HEK293 (cell line): ENCODE measurements at regions not wholly inside any gene's neighbourhood (a gene's known extent, or its start where the extent isn't known, plus 50 kb on each side); places are given as distances from the start of the nearest gene placed in this dataset.

Experiments
- CTCF ChIA-PET: fragments of 350-600 bp; formaldehyde crosslinking; extraction: SDS; loops from one replicate; lab custom pipeline; 2021; ENCODE audit warnings: antibody characterized with exemption; lab: Yijun Ruan, JAX
- POLR2A ChIA-PET: fragments of 300-600 bp; formaldehyde crosslinking; extraction: SDS; loops from one replicate; lab custom pipeline; 2020; ENCODE audit warnings: antibody characterized with exemption, inconsistent platforms; lab: Yijun Ruan, JAX
- H3K27ac ChIP-seq: fragments of 200-500 bp; sonication (Bioruptor generic); 2 replicates; pipeline ENCODE4 v1.5.1; 2014; ENCODE audit warnings: low read depth, low read length, control low read depth, inconsistent platforms; ENCODE audit errors: extremely low read depth
- H3K36me3 ChIP-seq, 2 experiments: fragments of 200-500 bp in 1 of 2; sonication (Bioruptor generic) in 1 of 2; 1 replicate in 1 of 2; 2 replicates in 1 of 2; pipeline ENCODE4 v1.5.1; 2014 to 2017; ENCODE audit warnings: inconsistent platforms in 2 of 2, low read length in 2 of 2; ENCODE audit not compliant: control insufficient read depth in 2 of 2, insufficient read depth in 1 of 2
- H3K4me1 ChIP-seq: fragments of 200-500 bp; sonication (Bioruptor generic); 2 replicates; pipeline ENCODE4 v1.5.1; 2014; ENCODE audit warnings: mild to moderate bottlenecking, low read length, inconsistent platforms; ENCODE audit not compliant: control insufficient read depth, insufficient read depth
- H3K4me3 ChIP-seq: 2 replicates; pipeline ENCODE4 v1.5.1; 2011; ENCODE audit warnings: low read depth, mild to moderate bottlenecking, control low read depth, low read length, moderate library complexity
- H3K9me3 ChIP-seq: fragments of 200-500 bp; sonication (Bioruptor generic); 2 replicates; pipeline ENCODE4 v1.5.1; 2014; ENCODE audit warnings: low read depth, low read length, inconsistent platforms; ENCODE audit not compliant: control insufficient read depth, insufficient read depth
- CTCF ChIP-seq: fragments of 450-650 bp; formaldehyde crosslinking; IDR thresholded peaks from 2 replicates; pipeline ENCODE4 v1.5.1; 2016; ENCODE audit warnings: missing biosample characterization, missing genetic modification characterization
- GLI4 ChIP-seq: fragments of 450-650 bp; formaldehyde crosslinking; IDR thresholded peaks from 2 replicates; pipeline ENCODE4 v1.5.1; 2016; ENCODE audit warnings: missing biosample characterization, missing genetic modification characterization
- YY1 ChIP-seq: fragments of 450-650 bp; formaldehyde crosslinking; IDR thresholded peaks from 2 replicates; pipeline ENCODE4 v1.5.1; 2018; ENCODE audit warnings: missing biosample characterization, missing genetic modification characterization
- ZBTB48 ChIP-seq: fragments of 450-650 bp; formaldehyde crosslinking; IDR thresholded peaks from 2 replicates; pipeline ENCODE4 v1.5.1; 2016; ENCODE audit warnings: missing biosample characterization, missing genetic modification characterization
- ZNF132 ChIP-seq: fragments of 450-650 bp; formaldehyde crosslinking; IDR thresholded peaks from 2 replicates; pipeline ENCODE4 v1.5.1; 2017; ENCODE audit warnings: missing biosample characterization, missing genetic modification characterization, borderline replicate concordance
- ZNF138 ChIP-seq: fragments of 450-650 bp; formaldehyde crosslinking; IDR thresholded peaks from 2 replicates; pipeline ENCODE4 v1.5.1; 2016; ENCODE audit warnings: missing biosample characterization, missing genetic modification characterization, borderline replicate concordance
- ZNF280D ChIP-seq: fragments of 450-650 bp; formaldehyde crosslinking; IDR thresholded peaks from 2 replicates; pipeline ENCODE4 v1.5.1; 2016; ENCODE audit warnings: missing biosample characterization, missing genetic modification characterization
- ZNF366 ChIP-seq: fragments of 450-650 bp; formaldehyde crosslinking; conservative IDR thresholded peaks from 2 replicates; pipeline ENCODE4 v1.5.1; 2016; ENCODE audit warnings: missing biosample characterization, missing genetic modification characterization
- ZNF514 ChIP-seq: fragments of 450-650 bp; formaldehyde crosslinking; IDR thresholded peaks from 2 replicates; pipeline ENCODE4 v1.5.1; 2016; ENCODE audit warnings: missing biosample characterization, missing genetic modification characterization
- ZNF530 ChIP-seq: fragments of 450-650 bp; formaldehyde crosslinking; IDR thresholded peaks from 2 replicates; pipeline ENCODE4 v1.5.1; 2016; ENCODE audit warnings: low read depth, missing biosample characterization, missing genetic modification characterization
- ZNF549 ChIP-seq: fragments of 450-650 bp; IDR thresholded peaks from 2 replicates; pipeline ENCODE4 v1.5.1; 2018; ENCODE audit warnings: missing biosample characterization, missing genetic modification characterization, mild to moderate bottlenecking, inconsistent platforms, moderate library complexity
- ZNF585B ChIP-seq: fragments of 450-650 bp; formaldehyde crosslinking; IDR thresholded peaks from 2 replicates; pipeline ENCODE4 v1.5.1; 2016; ENCODE audit warnings: missing biosample characterization, missing genetic modification characterization
- ZNF596 ChIP-seq: fragments of 450-650 bp; IDR thresholded peaks from 2 replicates; pipeline ENCODE4 v1.5.0; 2018; ENCODE audit warnings: missing biosample characterization, mild to moderate bottlenecking, missing genetic modification characterization, moderate library complexity
- ZNF621 ChIP-seq: fragments of 450-650 bp; formaldehyde crosslinking; IDR thresholded peaks from 2 replicates; pipeline ENCODE4 v1.5.1; 2017; ENCODE audit warnings: missing biosample characterization, missing genetic modification characterization
- ZNF626 ChIP-seq: fragments of 450-650 bp; sonication (Bioruptor Pico); formaldehyde crosslinking; IDR thresholded peaks from 2 replicates; pipeline ENCODE4 v1.5.1; 2018; ENCODE audit warnings: missing biosample characterization, missing genetic modification characterization, inconsistent platforms
- ZNF768 ChIP-seq: fragments of 450-650 bp; formaldehyde crosslinking; IDR thresholded peaks from 2 replicates; pipeline ENCODE4 v1.5.1; 2018; ENCODE audit warnings: missing biosample characterization, mild to moderate bottlenecking, missing genetic modification characterization
- TF ChIP-seq, protein P1 (sequence below): fragments of 450-650 bp; formaldehyde crosslinking; IDR thresholded peaks from 2 replicates; pipeline ENCODE4 v1.5.1; 2016; ENCODE audit warnings: missing biosample characterization, missing genetic modification characterization

DNA sequence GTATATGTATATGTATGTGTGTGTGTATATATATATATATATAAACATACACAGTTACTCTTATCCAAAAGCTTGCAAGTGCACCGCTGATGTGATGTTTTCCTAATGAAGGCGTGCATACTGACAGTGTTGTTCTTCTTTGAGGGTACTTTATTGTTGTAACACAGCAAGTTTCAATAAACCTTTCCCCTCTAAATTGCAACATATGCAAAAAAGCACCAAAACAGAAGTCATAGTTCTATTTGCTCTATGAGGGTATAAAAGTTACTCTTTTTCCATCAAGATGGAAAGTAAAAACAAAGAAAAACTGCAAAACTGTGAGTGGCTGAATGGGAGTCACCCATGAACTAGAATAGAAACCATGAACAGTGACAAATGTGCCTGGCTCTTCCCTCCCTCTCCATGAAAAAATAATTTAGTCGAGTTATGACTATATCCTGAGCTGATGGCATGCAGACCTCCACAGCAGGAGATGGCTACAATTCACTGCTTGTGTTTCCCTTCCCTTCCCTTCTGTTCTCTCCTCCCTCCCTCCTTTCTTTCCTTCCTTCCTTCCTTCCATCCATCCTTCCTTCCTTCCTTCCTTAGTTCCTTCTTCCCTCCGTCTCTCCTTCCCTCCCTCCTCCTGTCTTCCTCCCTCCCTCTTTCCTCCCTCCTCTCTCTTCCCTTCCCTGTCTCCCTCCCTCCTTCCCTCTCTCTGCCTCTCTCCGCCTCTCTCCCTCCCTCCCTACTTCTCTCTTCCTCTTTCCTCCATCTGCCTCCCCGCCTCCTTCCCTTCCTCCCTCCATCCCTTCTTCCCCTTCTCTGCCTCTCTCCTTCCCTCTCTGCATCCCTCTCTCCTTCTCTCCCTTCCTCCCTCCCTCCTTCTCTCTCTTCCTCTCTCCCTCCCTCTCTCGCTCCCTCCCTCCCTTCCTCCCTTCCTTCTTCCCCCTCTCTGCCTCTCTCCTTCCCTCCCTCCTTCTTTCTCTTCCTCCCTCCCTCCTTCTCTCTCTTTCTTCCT is 220.7 kb upstream of the POU3F1 start:
- no peaks in the 10 kb centered on the region for H3K9me3 ChIP-seq
- ChIA-PET CTCF (no interaction called here), POLR2A (no interaction called here)
- H3K36me3 ChIP-seq, result no peaks in the 10 kb centered on the region
- TF ChIP-seq ZNF596, result 0 out of 2 replicates have a peak, but pooled peaks have one; percentile 23
- TF ChIP-seq ZNF530 (tag by site-specific recombination), result no peak
- TF ChIP-seq ZNF366 (tag by site-specific recombination), result peak; percentile 78
- H3K4me3 ChIP-seq, result no peak overlapping the region
- H3K4me1 ChIP-seq, result no peaks in the 10 kb centered on the region
- no peak overlapping the region for H3K27ac ChIP-seq

DNA sequence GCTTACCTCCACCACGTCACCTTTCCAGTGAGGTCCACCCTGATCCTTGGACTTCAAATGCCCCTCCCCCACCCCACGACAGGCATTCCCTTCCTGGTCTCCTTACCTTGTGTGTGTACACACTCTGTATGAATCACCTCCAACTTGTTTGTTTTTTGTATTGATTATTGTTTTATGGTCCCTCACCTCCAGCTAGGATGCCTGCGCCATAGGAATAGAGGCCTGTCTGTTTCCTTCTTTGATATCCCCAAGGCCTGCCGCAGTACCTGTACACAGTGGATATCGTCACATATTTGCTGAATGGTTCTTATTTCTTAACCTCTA is 219.6 kb upstream of the POU3F1 start:
- POLR2A ChIA-PET, result no interaction called here

DNA sequence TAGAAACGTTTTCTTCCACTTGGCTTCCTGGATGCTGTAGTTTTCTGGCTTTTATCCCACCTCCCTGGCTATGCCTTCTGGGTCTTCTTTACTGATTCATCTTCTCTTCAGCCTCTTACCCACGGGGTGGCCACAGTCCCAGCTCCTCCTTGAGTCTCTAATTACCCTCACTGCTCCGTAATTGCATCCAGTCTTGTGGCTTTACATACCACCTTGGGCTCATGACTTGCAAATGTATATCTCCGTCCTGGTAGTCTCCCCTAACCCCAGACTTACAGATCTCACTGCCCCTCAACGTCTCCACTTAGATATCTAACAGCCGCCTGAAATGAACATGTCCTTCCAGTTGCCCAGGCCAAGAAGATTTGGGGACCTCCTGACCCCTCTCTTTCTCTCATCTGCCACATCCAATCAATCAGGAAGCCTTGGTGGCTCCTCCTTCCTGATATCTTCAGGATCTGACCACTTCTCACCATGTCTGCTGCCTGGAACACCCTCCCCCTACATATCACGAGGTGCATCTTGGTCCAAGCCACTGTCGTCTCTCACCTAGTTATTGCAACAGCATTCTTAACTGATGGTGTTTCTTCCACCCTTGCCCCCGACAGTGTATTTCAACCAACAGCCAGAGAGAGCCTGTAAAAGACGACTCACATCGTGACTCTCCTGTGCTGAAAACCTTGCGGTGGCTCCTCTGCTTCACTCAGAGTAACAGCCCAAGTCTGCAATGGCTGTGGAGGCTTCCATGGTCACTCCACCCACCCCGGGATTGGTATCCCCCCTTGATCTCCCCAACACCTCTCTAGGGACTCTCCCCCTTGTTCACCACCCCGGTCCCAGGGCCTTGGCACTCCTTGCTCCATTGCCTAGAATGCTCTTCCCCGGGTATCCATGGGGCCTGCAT is 219.0 kb upstream of the POU3F1 start:
- no peak overlapping the region for H3K27ac ChIP-seq
- H3K9me3 ChIP-seq, result no peaks in the 10 kb centered on the region
- H3K4me1 ChIP-seq, result no peaks in the 10 kb centered on the region
- TF ChIP-seq ZNF138 (tag by site-specific recombination) (no peak), ZNF626 (tag by site-specific recombination) (no peak), ZNF585B (tag by site-specific recombination) (no peak), ZNF280D (tag by site-specific recombination) (no peak)
- H3K4me3 ChIP-seq, result no peak overlapping the region
- no peaks in the 10 kb centered on the region for H3K36me3 ChIP-seq
- ChIA-PET CTCF (interaction anchor here (0.5 kb wide), 1 partner anchor 132 kb away, joined by 3 read pairs; no protein-coding TSS in a partner anchor), POLR2A (no interaction called here)

More for the DNA sequence above, 219.6 kb upstream of the POU3F1 start:
- no peak for TF ChIP-seq GLI4 (tag by site-specific recombination)
- no peak overlapping the region for H3K27ac ChIP-seq
- CTCF ChIA-PET, result no interaction called here
- H3K9me3 ChIP-seq, result no peaks in the 10 kb centered on the region
- H3K36me3 ChIP-seq, result no peaks in the 10 kb centered on the region
- H3K4me1 ChIP-seq, result no peaks in the 10 kb centered on the region
- no peak overlapping the region for H3K4me3 ChIP-seq

GRCh38 chr1:38263438-38263837 is 216.8 kb upstream of the POU3F1 start:
- Histone ChIP-seq H3K27ac (no peak overlapping the region), H3K9me3 (no peaks in the 10 kb centered on the region), H3K4me3 (no peak overlapping the region), H3K36me3 (no peaks in the 10 kb centered on the region), H3K4me1 (no peaks in the 10 kb centered on the region)
- ChIA-PET POLR2A (no interaction called here), CTCF (no interaction called here)
- TF ChIP-seq ZNF621, result no peak
- no peak for TF ChIP-seq ZNF514
- TF ChIP-seq ZNF768 (tag by site-specific recombination), result no peak
- no peak for TF ChIP-seq ZNF549 (tag by site-specific recombination)
- TF ChIP-seq YY1 (tag by site-specific recombination), result no peak
- TF ChIP-seq, protein P1, sequence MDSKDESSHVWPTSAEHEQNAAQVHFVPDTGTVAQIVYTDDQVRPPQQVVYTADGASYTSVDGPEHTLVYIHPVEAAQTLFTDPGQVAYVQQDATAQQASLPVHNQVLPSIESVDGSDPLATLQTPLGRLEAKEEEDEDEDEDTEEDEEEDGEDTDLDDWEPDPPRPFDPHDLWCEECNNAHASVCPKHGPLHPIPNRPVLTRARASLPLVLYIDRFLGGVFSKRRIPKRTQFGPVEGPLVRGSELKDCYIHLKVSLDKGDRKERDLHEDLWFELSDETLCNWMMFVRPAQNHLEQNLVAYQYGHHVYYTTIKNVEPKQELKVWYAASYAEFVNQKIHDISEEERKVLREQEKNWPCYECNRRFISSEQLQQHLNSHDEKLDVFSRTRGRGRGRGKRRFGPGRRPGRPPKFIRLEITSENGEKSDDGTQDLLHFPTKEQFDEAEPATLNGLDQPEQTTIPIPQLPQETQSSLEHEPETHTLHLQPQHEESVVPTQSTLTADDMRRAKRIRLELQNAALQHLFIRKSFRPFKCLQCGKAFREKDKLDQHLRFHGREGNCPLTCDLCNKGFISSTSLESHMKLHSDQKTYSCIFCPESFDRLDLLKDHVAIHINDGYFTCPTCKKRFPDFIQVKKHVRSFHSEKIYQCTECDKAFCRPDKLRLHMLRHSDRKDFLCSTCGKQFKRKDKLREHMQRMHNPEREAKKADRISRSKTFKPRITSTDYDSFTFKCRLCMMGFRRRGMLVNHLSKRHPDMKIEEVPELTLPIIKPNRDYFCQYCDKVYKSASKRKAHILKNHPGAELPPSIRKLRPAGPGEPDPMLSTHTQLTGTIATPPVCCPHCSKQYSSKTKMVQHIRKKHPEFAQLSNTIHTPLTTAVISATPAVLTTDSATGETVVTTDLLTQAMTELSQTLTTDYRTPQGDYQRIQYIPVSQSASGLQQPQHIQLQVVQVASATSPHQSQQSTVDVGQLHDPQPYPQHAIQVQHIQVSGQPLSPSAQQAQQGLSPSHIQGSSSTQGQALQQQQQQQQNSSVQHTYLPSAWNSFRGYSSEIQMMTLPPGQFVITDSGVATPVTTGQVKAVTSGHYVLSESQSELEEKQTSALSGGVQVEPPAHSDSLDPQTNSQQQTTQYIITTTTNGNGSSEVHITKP (tag by site-specific recombination), result no peak
- no peak for TF ChIP-seq ZBTB48
- TF ChIP-seq CTCF, result no peak
- TF ChIP-seq ZNF132, result no peak
